ENCODE measurements at regions not wholly inside any gene's neighbourhood (a gene's known extent, or its start where the extent isn't known, plus 50 kb on each side); places are given as distances from the start of the nearest gene placed in this dataset.

- H3K9me3 Mint-ChIP-seq (ENCODE audit: low read depth, unreplicated experiment): no peaks in the 10 kb centered on the region
- H3K27me3 Mint-ChIP-seq (ENCODE audit: unreplicated experiment): peaks cover 48% of the 10 kb centered on the region
- no peaks in the 10 kb centered on the region for H3K36me3 Mint-ChIP-seq (ENCODE audit: insufficient read depth, unreplicated experiment)
- no peak for DNase-seq
- no TSS peak for BruUV-seq (replicated peaks)
- intact Hi-C loops (cut with micrococcal nuclease; ENCODE audit: unreplicated experiment): loop anchor here (5.0 kb wide), 1 partner anchor 252 kb away; no protein-coding TSS in a partner anchor
- no peak overlapping the region for H3K4me3 Mint-ChIP-seq (ENCODE audit: low read depth, unreplicated experiment)
- no peak overlapping the region for H3K27ac Mint-ChIP-seq (ENCODE audit: unreplicated experiment)
- no peaks in the 10 kb centered on the region for H3K4me1 Mint-ChIP-seq (ENCODE audit: low read depth, unreplicated experiment)
- TF ChIP-seq CTCF (IDR thresholded peaks at IDR 0.05; ENCODE audit: unreplicated experiment): no peak
- CTCF ChIA-PET: interaction anchor here (0.7 to 1.0 kb wide), 2 partner anchors 21 to 358 kb away, joined by 3 read pairs; no protein-coding TSS in a partner anchor
Observed at GRCh38 chr2:71799013-71799575, 345.7 kb downstream of the DYSF start.

DNA sequence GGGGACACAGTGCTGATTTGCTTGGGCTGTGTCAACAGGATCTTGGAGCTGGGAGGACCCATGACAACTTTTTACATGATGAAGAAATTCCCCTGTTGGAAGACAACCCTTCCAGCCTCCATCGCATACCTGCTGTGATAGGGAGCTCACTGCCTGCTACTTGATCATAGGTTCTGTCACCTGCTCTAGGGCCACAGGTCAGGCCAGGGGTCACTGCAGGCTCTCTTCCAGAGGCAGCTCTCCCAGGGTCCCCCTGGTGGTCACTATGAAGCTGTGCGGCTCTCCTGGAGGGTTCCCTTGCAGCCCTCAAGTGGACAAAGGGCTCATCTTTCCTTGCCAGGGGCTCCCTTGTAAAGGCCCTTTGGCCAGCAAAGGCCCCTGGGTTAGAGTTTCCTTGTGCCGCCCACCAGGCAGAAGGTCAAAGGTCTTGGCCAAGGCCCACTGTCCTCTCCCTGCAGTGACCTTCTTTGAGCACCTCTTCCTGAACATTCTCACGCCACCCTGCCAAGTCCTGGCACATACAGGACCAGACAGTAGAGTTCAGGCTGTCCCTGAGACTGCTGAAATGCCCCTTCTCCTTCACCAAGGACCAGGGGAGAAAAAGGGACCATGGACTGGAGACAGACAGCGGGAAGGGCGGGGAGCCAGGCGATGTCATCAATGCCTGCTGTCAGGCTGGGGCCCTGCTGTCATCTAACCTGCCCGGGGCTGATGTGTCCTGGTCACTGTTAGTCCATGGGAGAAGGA, 345.1 kb downstream of the DYSF start:
- intact Hi-C loops (cut with micrococcal nuclease; ENCODE audit: unreplicated experiment): loop anchor here (1.0 to 5.0 kb wide), 2 partner anchors 188 to 251 kb away; no protein-coding TSS in a partner anchor
- peak; percentile 86 for TF ChIP-seq CTCF (IDR thresholded peaks at IDR 0.05; ENCODE audit: unreplicated experiment)
- no TSS peak for BruUV-seq (replicated peaks)

DNA sequence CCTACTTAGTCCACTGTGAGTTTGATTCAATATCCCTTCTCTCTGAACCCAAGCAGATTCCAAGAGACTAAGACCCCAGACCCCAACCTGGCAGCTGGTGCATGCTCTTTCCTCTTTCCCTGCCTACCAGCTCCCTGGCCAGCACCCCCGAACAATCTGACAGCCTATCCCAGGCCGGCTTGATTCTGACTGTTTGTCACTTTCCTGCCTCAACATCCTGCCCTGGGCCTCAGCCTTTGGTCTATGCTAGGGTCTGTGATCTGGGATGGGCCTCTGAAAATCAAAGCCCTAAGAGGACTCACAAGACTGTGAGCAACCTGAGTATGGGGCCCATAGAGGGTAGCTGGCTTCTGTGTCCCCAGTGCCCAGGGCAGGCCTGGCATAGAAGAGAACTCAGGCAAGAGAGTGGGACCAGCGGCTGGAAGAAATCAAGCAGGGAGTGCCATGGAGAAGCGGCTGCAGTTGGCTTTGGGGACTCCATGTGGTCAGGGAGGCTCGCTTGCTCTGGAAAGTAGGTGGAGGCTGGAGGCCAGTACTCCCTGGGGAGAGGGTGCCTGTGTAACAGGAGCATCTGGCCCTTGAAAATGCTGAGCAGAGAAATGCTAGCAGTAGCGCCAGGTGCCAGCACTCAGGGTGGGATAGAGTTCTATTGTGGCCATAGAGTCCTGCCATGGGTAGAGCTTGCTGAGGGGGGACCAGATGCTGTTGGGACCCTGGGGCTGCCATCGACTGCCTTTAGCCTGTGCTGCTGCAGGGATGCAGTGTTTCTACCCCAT, 343.9 kb downstream of the DYSF start:
- TF ChIP-seq CTCF (IDR thresholded peaks at IDR 0.05; ENCODE audit: unreplicated experiment): no peak
- Mint-ChIP-seq H3K4me3 (ENCODE audit: low read depth, unreplicated experiment) (no peak overlapping the region), H3K4me1 (ENCODE audit: low read depth, unreplicated experiment) (no peaks in the 10 kb centered on the region), H3K36me3 (ENCODE audit: insufficient read depth, unreplicated experiment) (no peaks in the 10 kb centered on the region), H3K27me3 (ENCODE audit: unreplicated experiment) (peaks cover 58% of the 10 kb centered on the region), H3K9me3 (ENCODE audit: low read depth, unreplicated experiment) (no peaks in the 10 kb centered on the region), H3K27ac (ENCODE audit: unreplicated experiment) (no peak overlapping the region)
- CTCF ChIA-PET: interaction anchor here (0.6 to 1.5 kb wide), 5 partner anchors 10 to 1613 kb away, joined by 3 to 10 read pairs (median 4); no protein-coding TSS in a partner anchor
- intact Hi-C loops (cut with micrococcal nuclease; ENCODE audit: unreplicated experiment): loop anchor here (5.0 kb wide), 1 partner anchor 250 kb away; no protein-coding TSS in a partner anchor
- BruUV-seq (replicated peaks): no TSS peak
- DNase-seq: no peak

More for the DNA sequence above, 345.1 kb downstream of the DYSF start:
- Mint-ChIP-seq H3K9me3 (ENCODE audit: low read depth, unreplicated experiment) (no peaks in the 10 kb centered on the region), H3K27ac (ENCODE audit: unreplicated experiment) (no peak overlapping the region), H3K27me3 (ENCODE audit: unreplicated experiment) (peaks cover 54% of the 10 kb centered on the region), H3K4me3 (ENCODE audit: low read depth, unreplicated experiment) (no peak overlapping the region), H3K4me1 (ENCODE audit: low read depth, unreplicated experiment) (no peaks in the 10 kb centered on the region), H3K36me3 (ENCODE audit: insufficient read depth, unreplicated experiment) (no peaks in the 10 kb centered on the region)
- CTCF ChIA-PET: interaction anchor here (1.0 to 1.5 kb wide), 3 partner anchors 20 to 189 kb away, joined by 3 to 10 read pairs (median 3); no protein-coding TSS in a partner anchor
- peak; percentile 42 for DNase-seq

GRCh38 chr2:71796174-71796593, 342.8 kb downstream of the DYSF start:
- no peak for DNase-seq
- Mint-ChIP-seq H3K36me3 (ENCODE audit: insufficient read depth, unreplicated experiment) (no peaks in the 10 kb centered on the region), H3K4me1 (ENCODE audit: low read depth, unreplicated experiment) (no peaks in the 10 kb centered on the region), H3K4me3 (ENCODE audit: low read depth, unreplicated experiment) (no peak overlapping the region), H3K9me3 (ENCODE audit: low read depth, unreplicated experiment) (no peaks in the 10 kb centered on the region), H3K27me3 (ENCODE audit: unreplicated experiment) (peaks cover 56% of the 10 kb centered on the region), H3K27ac (ENCODE audit: unreplicated experiment) (no peak overlapping the region)
- CTCF ChIA-PET: interaction anchor here (0.6 to 1.0 kb wide), 2 partner anchors 9 to 266 kb away, joined by 3 to 4 read pairs; no protein-coding TSS in a partner anchor
- TF ChIP-seq CTCF (IDR thresholded peaks at IDR 0.05; ENCODE audit: unreplicated experiment): no peak
- intact Hi-C loops (cut with micrococcal nuclease; ENCODE audit: unreplicated experiment): loop anchor here (5.0 kb wide), 1 partner anchor 249 kb away; no protein-coding TSS in a partner anchor
- BruUV-seq (replicated peaks): no TSS peak

Measured in Calu3 (cell line).